ENCODE measurements at regions not wholly inside any gene's neighbourhood (a gene's known extent, or its start where the extent isn't known, plus 50 kb on each side); places are given as distances from the start of the nearest gene placed in this dataset.

GRCh38 chr20:11438412-11438811 is 479.3 kb upstream of the BTBD3 start:
- no peak overlapping the region for H3K27ac ChIP-seq (ENCODE audit: low read depth, low read length)
- no peaks in the 10 kb centered on the region for H3K9me2 ChIP-seq (ENCODE audit: insufficient read depth)
- no peak overlapping the region for H3K4me3 ChIP-seq (replicated peaks in 1 of 2; ENCODE audit: low read depth in 1 of 2, low read length in 2 of 2)
- no TSS peak for BruUV-seq (replicated peaks)
- no peak overlapping the region for H3K4me2 ChIP-seq (ENCODE audit: low read length)
- ChIA-PET CTCF (no interaction called here), RAD21 (ENCODE audit: low non-redundant PET in 1 of 2, low total read pairs in 2 of 2, uncharacterized antibody in 2 of 2, unreplicated experiment in 2 of 2) (no interaction called here), POLR2A (no interaction called here)
- H3K27me3 ChIP-seq (ENCODE audit: insufficient read depth, low read length) = no peaks in the 10 kb centered on the region
- intact Hi-C loops (cut with micrococcal nuclease) = no loop called here
- DNase-seq (ENCODE audit: low read depth, low spot score) (no peak), ATAC-seq (peak; percentile 54)
- no peak overlapping the region for H2AFZ ChIP-seq (ENCODE audit: low read depth, low read length, poor library complexity, severe bottlenecking)
- no peaks in the 10 kb centered on the region for H3K36me3 ChIP-seq (ENCODE audit: control insufficient read depth in 1 of 2, insufficient read depth in 2 of 2, low read length in 2 of 2)
- H3K4me1 ChIP-seq (ENCODE audit: control insufficient read depth in 1 of 2, insufficient read depth in 2 of 2, low read length in 2 of 2) = no peaks in the 10 kb centered on the region
- TF ChIP-seq SIN3A (IDR thresholded peaks at IDR 0.05; ENCODE audit: low read depth) (no peak), RAD21 (IDR thresholded peaks at IDR 0.05; ENCODE audit: low read depth) (peak; percentile 34; the same call in 1 of the 2 replicates), EZH2 (IDR thresholded peaks at IDR 0.05) (no peak), POLR2AphosphoS5 (IDR thresholded peaks at IDR 0.05; ENCODE audit: low read depth, low read length) (no peak), ZNF274 (IDR thresholded peaks at IDR 0.05; ENCODE audit: low read depth, low read length) (no peak)
- H3K9ac ChIP-seq (ENCODE audit: low read length) = no peak overlapping the region
- H3K9me3 ChIP-seq (ENCODE audit: control insufficient read depth in 1 of 2, insufficient read depth in 1 of 2, low read depth in 1 of 2, low read length in 2 of 2) = no peaks in the 10 kb centered on the region
- H3K79me2 ChIP-seq (ENCODE audit: insufficient read depth, low read length) = no peaks in the 10 kb centered on the region
- H4K20me1 ChIP-seq (ENCODE audit: insufficient read depth) = no peaks in the 10 kb centered on the region

- DNase-seq (ENCODE audit: low read depth, low spot score) = no peak
- ATAC-seq = no peak
- Histone ChIP-seq H4K20me1 (ENCODE audit: insufficient read depth) (no peaks in the 10 kb centered on the region), H3K4me2 (ENCODE audit: low read length) (no peak overlapping the region), H3K4me1 (ENCODE audit: control insufficient read depth in 1 of 2, insufficient read depth in 2 of 2, low read length in 2 of 2) (no peaks in the 10 kb centered on the region), H3K27ac (ENCODE audit: low read depth, low read length) (no peak overlapping the region), H3K4me3 (replicated peaks in 1 of 2; ENCODE audit: low read depth in 1 of 2, low read length in 2 of 2) (no peak overlapping the region), H3K79me2 (ENCODE audit: insufficient read depth, low read length) (no peaks in the 10 kb centered on the region), H3K27me3 (ENCODE audit: insufficient read depth, low read length) (no peaks in the 10 kb centered on the region), H3K9me3 (ENCODE audit: control insufficient read depth in 1 of 2, insufficient read depth in 1 of 2, low read depth in 1 of 2, low read length in 2 of 2) (no peaks in the 10 kb centered on the region), H2AFZ (ENCODE audit: low read depth, low read length, poor library complexity, severe bottlenecking) (no peak overlapping the region), H3K9me2 (ENCODE audit: insufficient read depth) (no peaks in the 10 kb centered on the region), H3K9ac (ENCODE audit: low read length) (no peak overlapping the region), H3K36me3 (ENCODE audit: control insufficient read depth in 1 of 2, insufficient read depth in 2 of 2, low read length in 2 of 2) (no peaks in the 10 kb centered on the region)
- ChIA-PET RAD21 (ENCODE audit: low non-redundant PET in 1 of 2, low total read pairs in 2 of 2, uncharacterized antibody in 2 of 2, unreplicated experiment in 2 of 2) (no interaction called here), CTCF (no interaction called here), POLR2A (interaction anchor here (0.5 kb wide), 1 partner anchor 10 kb away, joined by 3 read pairs; no protein-coding TSS in a partner anchor)
- intact Hi-C loops (cut with micrococcal nuclease) = no loop called here
- BruUV-seq (replicated peaks) = no TSS peak
- no peak for TF ChIP-seq RAD21 (IDR thresholded peaks at IDR 0.05; ENCODE audit: low read depth)
- no peak for TF ChIP-seq JUND (IDR thresholded peaks at IDR 0.05)
- no peak for TF ChIP-seq EZH2phosphoT487 (IDR thresholded peaks at IDR 0.05; ENCODE audit: borderline replicate concordance)
- TF ChIP-seq CBX3 (IDR thresholded peaks at IDR 0.05; ENCODE audit: low read depth) = no peak
- no peak for TF ChIP-seq ATF3 (IDR thresholded peaks at IDR 0.05)
- TF ChIP-seq TCF7L2 (IDR thresholded peaks at IDR 0.05; ENCODE audit: borderline replicate concordance, extremely low read depth, insufficient read depth, insufficient read length) = no peak
- no peak for TF ChIP-seq YY1 (IDR thresholded peaks at IDR 0.05; ENCODE audit: extremely low read depth, insufficient replicate concordance, low read depth, low read length)
- TF ChIP-seq SRF (IDR thresholded peaks at IDR 0.05; ENCODE audit: low read depth) = no peak
- no peak for TF ChIP-seq ELF1 (IDR thresholded peaks at IDR 0.05; ENCODE audit: borderline replicate concordance, low read depth)
- no peak for TF ChIP-seq SIN3A (IDR thresholded peaks at IDR 0.05; ENCODE audit: low read depth)
- TF ChIP-seq ZBTB33 (IDR thresholded peaks at IDR 0.05; ENCODE audit: extremely low read depth, insufficient replicate concordance, low read length) = no peak
- no peak for TF ChIP-seq EGR1 (IDR thresholded peaks at IDR 0.05; ENCODE audit: low read depth)
Measured at GRCh38 chr20:11443382-11444119, 474.1 kb upstream of the BTBD3 start.
